Endodermal cell (in vitro differentiated cells): ENCODE measurements at regions not wholly inside any gene's neighbourhood (a gene's known extent, or its start where the extent isn't known, plus 50 kb on each side); places are given as distances from the start of the nearest gene placed in this dataset.
A peak's percentile ranks its signal among the peaks of the same experiment; 100 is the strongest.

Experiments used
- DNase-seq: peaks from one replicate; pipeline ENCODE4 v3.0.0-alpha.2; 2017
- H3K27ac ChIP-seq: 2 replicates; pipeline ENCODE4 v1.5.1; 2013; ENCODE audit warnings: mild to moderate bottlenecking, low read depth, low read length, moderate library complexity
- H3K27me3 ChIP-seq: 2 replicates; pipeline ENCODE4 v1.6.1; 2013; ENCODE audit warnings: mild to moderate bottlenecking, low read length, moderate library complexity; ENCODE audit not compliant: insufficient read depth, control insufficient read depth, poor library complexity, severe bottlenecking
- H3K36me3 ChIP-seq: 2 replicates; pipeline ENCODE4 v1.7.0; 2013; ENCODE audit warnings: mild to moderate bottlenecking, low read length, moderate library complexity; ENCODE audit not compliant: control insufficient read depth, insufficient read depth
- H3K4me1 ChIP-seq: one replicate; pipeline ENCODE4 v1.7.0; 2013; ENCODE audit warnings: low read length; ENCODE audit not compliant: control insufficient read depth, insufficient read depth
- H3K4me3 ChIP-seq: 2 replicates; pipeline ENCODE4 v1.5.1; 2013; ENCODE audit warnings: mild to moderate bottlenecking, low read length, moderate library complexity
- H3K9ac ChIP-seq: 2 replicates; pipeline ENCODE4 v1.6.1; 2013; ENCODE audit warnings: mild to moderate bottlenecking, low read length, moderate library complexity; ENCODE audit not compliant: poor library complexity, severe bottlenecking; ENCODE audit errors: extremely low read depth
- H3K9me3 ChIP-seq: 2 replicates; pipeline ENCODE4 v1.6.1; 2013; ENCODE audit warnings: mild to moderate bottlenecking, low read length, moderate library complexity; ENCODE audit not compliant: control insufficient read depth
- H3K27ac Mint-ChIP-seq: 2 replicates; pipeline ENCODE4 v1.8.0; 2020; ENCODE audit warnings: mixed read lengths
- H3K27me3 Mint-ChIP-seq: 2 replicates; pipeline ENCODE4 v1.8.0; 2021; ENCODE audit warnings: mild to moderate bottlenecking, mixed read lengths; ENCODE audit not compliant: insufficient read depth
- H3K36me3 Mint-ChIP-seq: 2 replicates; pipeline ENCODE4 v1.8.0; 2020; ENCODE audit warnings: low read depth, mixed read lengths
- H3K4me1 Mint-ChIP-seq: 2 replicates; pipeline ENCODE4 v1.8.0; 2020; ENCODE audit warnings: mixed read lengths
- H3K4me3 Mint-ChIP-seq: 2 replicates; pipeline ENCODE4 v1.8.0; 2020; ENCODE audit warnings: mild to moderate bottlenecking, moderate library complexity, mixed read lengths
- H3K9me3 Mint-ChIP-seq: 2 replicates; pipeline ENCODE4 v1.8.0; 2020; ENCODE audit warnings: mild to moderate bottlenecking, mixed read lengths
- CTCF ChIP-seq: fragments of 200-600 bp; sonication (generic); conservative IDR thresholded peaks from 2 replicates; pipeline ENCODE4 v1.5.0; 2021; ENCODE audit warnings: antibody characterized with exemption, mild to moderate bottlenecking
- WGBS, 2 experiments: methylation state at CpG; one replicate each; pipeline versions ENCODE4 v1.1.5 to v1.1.7; 2013; ENCODE audit warnings: missing lambda C conversion rate in 2 of 2, mixed read lengths in 1 of 2; ENCODE audit not compliant: insufficient coverage in 1 of 2, insufficient read length in 1 of 2; 5-methylcytosine and 5-hydroxymethylcytosine counted together

- Histone ChIP-seq H3K4me1 (no peaks in the 10 kb centered on the region), H3K27ac (no peak overlapping the region), H3K36me3 (no peaks in the 10 kb centered on the region), H3K4me3 (no peak overlapping the region), H3K9me3 (peaks cover 44% of the 10 kb centered on the region), H3K9ac (no peak overlapping the region), H3K27me3 (no peaks in the 10 kb centered on the region)
- H3K27me3 Mint-ChIP-seq: peaks cover 1% of the 10 kb centered on the region
- peaks cover 33% of the 10 kb centered on the region for H3K9me3 Mint-ChIP-seq
- no peaks in the 10 kb centered on the region for H3K36me3 Mint-ChIP-seq
- DNase-seq: no peak
- WGBS, 2 experiments: 90 to 94% methylated on average over 6 to 8 of the region's 8 CpGs
- TF ChIP-seq CTCF: no peak
- H3K4me3 Mint-ChIP-seq: no peak overlapping the region
- H3K4me1 Mint-ChIP-seq: no peaks in the 10 kb centered on the region
- no peak overlapping the region for H3K27ac Mint-ChIP-seq
Measured at GRCh38 chr12:125742413-125742812, 677.2 kb downstream of the AACS start.

GRCh38 chr12:125744201-125744600 is 679.0 kb downstream of the AACS start:
- Mint-ChIP-seq H3K27ac (no peak overlapping the region), H3K4me1 (no peaks in the 10 kb centered on the region), H3K36me3 (no peaks in the 10 kb centered on the region), H3K9me3 (peaks cover 35% of the 10 kb centered on the region), H3K27me3 (peaks cover 1% of the 10 kb centered on the region), H3K4me3 (no peak overlapping the region)
- Histone ChIP-seq H3K4me1 (no peaks in the 10 kb centered on the region), H3K9me3 (peaks cover 55% of the 10 kb centered on the region), H3K36me3 (no peaks in the 10 kb centered on the region), H3K27me3 (no peaks in the 10 kb centered on the region), H3K27ac (no peak overlapping the region), H3K4me3 (no peak overlapping the region), H3K9ac (no peak overlapping the region)
- no peak for DNase-seq
- no peak for TF ChIP-seq CTCF
- WGBS, 2 experiments: 85% methylated on average over 4 of the region's 4 CpGs; no CpG with 5 or more reads in 1 of the 2 experiments

DNA sequence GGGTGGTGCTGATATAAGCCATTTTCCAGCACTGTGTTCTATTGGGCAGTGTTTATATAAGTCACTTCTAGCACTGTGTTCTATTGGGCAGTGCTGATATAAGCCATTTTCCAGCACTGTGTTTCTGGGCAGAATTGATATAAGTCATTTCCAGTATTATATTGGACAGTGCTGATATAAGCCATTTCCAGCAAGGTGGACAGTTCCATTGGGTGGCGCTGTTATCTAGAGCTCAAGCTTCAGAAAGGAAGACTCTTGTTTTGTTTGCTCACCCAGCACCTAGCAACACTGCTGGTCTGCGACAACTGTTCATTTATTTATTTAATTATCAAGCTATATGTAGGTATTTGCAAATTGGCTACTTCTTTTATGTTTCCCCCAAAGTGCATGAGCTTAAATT is 690.3 kb downstream of the AACS start:
- no CpG with 5 or more reads among the region's 2 CpGs for WGBS, 2 experiments
- Histone ChIP-seq H3K9ac (no peak overlapping the region), H3K4me1 (no peaks in the 10 kb centered on the region), H3K4me3 (no peak overlapping the region), H3K9me3 (peaks cover 44% of the 10 kb centered on the region), H3K27ac (no peak overlapping the region), H3K27me3 (no peaks in the 10 kb centered on the region), H3K36me3 (no peaks in the 10 kb centered on the region)
- Mint-ChIP-seq H3K4me3 (no peak overlapping the region), H3K4me1 (no peaks in the 10 kb centered on the region), H3K27me3 (peaks cover 4% of the 10 kb centered on the region), H3K36me3 (no peaks in the 10 kb centered on the region), H3K9me3 (peaks cover 21% of the 10 kb centered on the region), H3K27ac (no peak overlapping the region)
- DNase-seq: no peak
- peak; percentile 35 for TF ChIP-seq CTCF
